SK-N-SH (cell line): ENCODE measurements at regions not wholly inside any gene's neighbourhood (a gene's known extent, or its start where the extent isn't known, plus 50 kb on each side); places are given as distances from the start of the nearest gene placed in this dataset.

Experiments
- CTCF ChIA-PET: fragments of 300-600, 350-600 bp; formaldehyde crosslinking; extraction: SDS; loops from one replicate; lab custom pipeline; 2021; lab: Yijun Ruan, JAX
- POLR2A ChIA-PET: fragments of 350-600 bp; sonication (Branson Sonifier 250); formaldehyde crosslinking; extraction: SDS; loops from one replicate; lab custom pipeline; 2020; ENCODE audit warnings: antibody characterized with exemption, inconsistent platforms; lab: Yijun Ruan, JAX
- DNase-seq: peaks from one replicate; pipeline ENCODE4 v3.0.0; 2012
- H2AFZ ChIP-seq: fragments of 200-600 bp; sonication (generic); 2 replicates; pipeline ENCODE4 v1.8.1; 2016; ENCODE audit warnings: antibody characterized with exemption, mild to moderate bottlenecking, low read depth
- H3F3A ChIP-seq: fragments of 200-600 bp; sonication (generic); replicated peaks from 2 replicates; pipeline ENCODE3; 2016; ENCODE audit warnings: antibody characterized with exemption, mild to moderate bottlenecking; ENCODE audit not compliant: insufficient read depth
- H3K27ac ChIP-seq, 2 experiments: fragments of 200-500 bp in 1 of 2; fragments of 200-600 bp in 1 of 2; sonication (Bioruptor generic) in 1 of 2; sonication (generic), shearing (Covaris generic) in 1 of 2; 2 replicates each; pipeline versions ENCODE4 v1.5.1 to v1.6.1; 2014 to 2016; ENCODE audit warnings: low read depth in 2 of 2, inconsistent platforms in 1 of 2, low read length in 1 of 2, mild to moderate bottlenecking in 1 of 2, mixed read lengths in 1 of 2
- H3K27me3 ChIP-seq: fragments of 200-600 bp; sonication (generic), shearing (Covaris generic); 2 replicates; pipeline ENCODE4 v1.6.1; 2016; ENCODE audit warnings: mixed run types; ENCODE audit not compliant: insufficient read depth
- H3K36me3 ChIP-seq, 2 experiments: fragments of 200-500 bp in 1 of 2; fragments of 200-600 bp in 1 of 2; sonication (Bioruptor generic) in 1 of 2; sonication (generic) in 1 of 2; replicated peaks in 1 of 2; 2 replicates each; pipeline versions ENCODE3 to v1.5.1; 2014 to 2016; ENCODE audit warnings: low read length in 1 of 2, mild to moderate bottlenecking in 1 of 2; ENCODE audit not compliant: insufficient read depth in 2 of 2, control insufficient read depth in 1 of 2
- H3K4me1 ChIP-seq, 2 experiments: fragments of 200-500 bp in 1 of 2; fragments of 200-600 bp in 1 of 2; sonication (Bioruptor generic) in 1 of 2; sonication (generic), shearing (Covaris generic) in 1 of 2; 2 replicates each; pipeline versions ENCODE4 v1.5.1 to v1.6.1; 2014 to 2016; ENCODE audit warnings: low read depth in 1 of 2, low read length in 1 of 2, mixed run types in 1 of 2; ENCODE audit not compliant: insufficient read depth in 2 of 2, control insufficient read depth in 1 of 2
- H3K4me2 ChIP-seq: fragments of 200-600 bp; sonication (generic), shearing (Covaris generic); 2 replicates; pipeline ENCODE4 v1.6.1; 2017; ENCODE audit warnings: mixed run types
- H3K4me3 ChIP-seq, 2 experiments: fragments of 200-500 bp in 1 of 2; fragments of 200-600 bp in 1 of 2; sonication (Bioruptor generic) in 1 of 2; sonication (generic), shearing (Covaris generic) in 1 of 2; 2 replicates each; pipeline versions ENCODE4 v1.5.1 to v1.8.1; 2014 to 2016; ENCODE audit warnings: low read depth in 2 of 2, inconsistent platforms in 1 of 2, low read length in 1 of 2, mild to moderate bottlenecking in 1 of 2, mixed read lengths in 1 of 2, moderate library complexity in 1 of 2
- H3K79me2 ChIP-seq: fragments of 200-600 bp; sonication (generic); 2 replicates; pipeline ENCODE4 v1.8.1; 2017; ENCODE audit warnings: mild to moderate bottlenecking; ENCODE audit not compliant: insufficient read depth
- H3K9ac ChIP-seq: fragments of 200-600 bp; sonication (generic); 2 replicates; pipeline ENCODE4 v1.6.1; 2017; ENCODE audit warnings: mixed run types
- H3K9me2 ChIP-seq: fragments of 200-600 bp; sonication (generic); 2 replicates; pipeline ENCODE4 v1.6.1; 2017; ENCODE audit warnings: mixed run types
- H3K9me3 ChIP-seq: fragments of 200-600 bp; sonication (generic); 2 replicates; pipeline ENCODE4 v1.6.1; 2017; ENCODE audit warnings: mixed run types, mild to moderate bottlenecking, moderate library complexity
- H4K20me1 ChIP-seq: fragments of 200-600 bp; sonication (generic); 2 replicates; pipeline ENCODE4 v1.6.1; 2017; ENCODE audit warnings: mild to moderate bottlenecking, mixed run types; ENCODE audit not compliant: insufficient read depth
- CHD2 ChIP-seq: fragments of 150-350 bp; IDR thresholded peaks from 2 replicates; pipeline ENCODE4 v1.6.1; 2018; ENCODE audit warnings: low read length; ENCODE audit not compliant: partially characterized antibody
- ELF1 ChIP-seq: IDR thresholded peaks from 2 replicates; pipeline ENCODE4 v1.4.0; 2012
- EZH2phosphoT487 ChIP-seq: fragments of 200-600 bp; sonication (generic); IDR thresholded peaks from 2 replicates; pipeline ENCODE4 v1.6.1; 2017; ENCODE audit warnings: low read depth, mixed run types, mild to moderate bottlenecking, antibody characterized with exemption, moderate library complexity, borderline replicate concordance
- MAX ChIP-seq: IDR thresholded peaks from 2 replicates; pipeline ENCODE4 v1.4.0; 2012; ENCODE audit warnings: low read depth
- NRF1 ChIP-seq: IDR thresholded peaks from 2 replicates; pipeline ENCODE4 v1.6.1; 2012; ENCODE audit warnings: low read depth, mild to moderate bottlenecking, low read length
- PBX3 ChIP-seq: IDR thresholded peaks from 2 replicates; pipeline ENCODE4; 2012
- RCOR1 ChIP-seq: fragments of 150-350 bp; IDR thresholded peaks from 2 replicates; pipeline ENCODE4 v1.6.1; 2017; ENCODE audit warnings: antibody characterized with exemption, low read length
- REST ChIP-seq: IDR thresholded peaks from 2 replicates; pipeline ENCODE4 v1.6.1; 2012; ENCODE audit warnings: mild to moderate bottlenecking, low read depth, low read length, moderate library complexity
- RFX5 ChIP-seq: IDR thresholded peaks from 2 replicates; pipeline ENCODE4 v1.6.1; 2012; ENCODE audit warnings: mild to moderate bottlenecking, improper control_type of control experiment, low read length
- RXRA ChIP-seq: IDR thresholded peaks from 2 replicates; pipeline ENCODE4 v1.4.0; 2012; ENCODE audit warnings: low read depth, mild to moderate bottlenecking, borderline replicate concordance
- SIN3A ChIP-seq: IDR thresholded peaks from 2 replicates; pipeline ENCODE4 v1.6.1; 2012; ENCODE audit warnings: low read depth, mild to moderate bottlenecking, low read length, moderate library complexity, borderline replicate concordance
- TAF1 ChIP-seq: IDR thresholded peaks from 2 replicates; pipeline ENCODE4 v1.6.1; 2012; ENCODE audit warnings: low read depth, mild to moderate bottlenecking, low read length, moderate library complexity, borderline replicate concordance
- WGBS: methylation state at CpG from one replicate; pipeline ENCODE4 v1.1.6; 2017; ENCODE audit warnings: low lambda C conversion rate; 5-methylcytosine and 5-hydroxymethylcytosine counted together

- no peak for TF ChIP-seq MAX
- TF ChIP-seq CHD2: no peak
- TF ChIP-seq PBX3: no peak
- TF ChIP-seq RCOR1: no peak
- TF ChIP-seq SIN3A: no peak
- no peak for TF ChIP-seq REST
- TF ChIP-seq RXRA: no peak
- no peak for TF ChIP-seq NRF1
- H3K27me3 ChIP-seq: no peaks in the 10 kb centered on the region
- H3K4me2 ChIP-seq: no peak overlapping the region
- no peaks in the 10 kb centered on the region for H3K79me2 ChIP-seq
- H3K36me3 ChIP-seq: no peaks in the 10 kb centered on the region
- no peaks in the 10 kb centered on the region for H3K9me2 ChIP-seq
- no peaks in the 10 kb centered on the region for H3K9me3 ChIP-seq
- no peak overlapping the region for H3K4me3 ChIP-seq
- no peak overlapping the region for H2AFZ ChIP-seq
- H3K4me1 ChIP-seq: no peaks in the 10 kb centered on the region
- no peak overlapping the region for H3K9ac ChIP-seq
- DNase-seq: no peak
- no peak overlapping the region for H3K27ac ChIP-seq
- no peaks in the 10 kb centered on the region for H3F3A ChIP-seq
- 89% methylated on average over 9 of the region's 9 CpGs for WGBS
- CTCF ChIA-PET: interaction anchor here (0.9 kb wide), 1 partner anchor 10 kb away, joined by 3 read pairs; no protein-coding TSS in a partner anchor
- POLR2A ChIA-PET: no interaction called here
- no peaks in the 10 kb centered on the region for H4K20me1 ChIP-seq
Observed at GRCh38 chr2:7813541-7814292, 868.1 kb upstream of the ID2 start.

- WGBS: 51% methylated on average over 3 of the region's 3 CpGs
- POLR2A ChIA-PET: no interaction called here
- H4K20me1 ChIP-seq: no peaks in the 10 kb centered on the region
- no peaks in the 10 kb centered on the region for H3K36me3 ChIP-seq
- no peaks in the 10 kb centered on the region for H3K9me3 ChIP-seq
- H3K9me2 ChIP-seq: no peaks in the 10 kb centered on the region
- H2AFZ ChIP-seq: no peak overlapping the region
- no peak overlapping the region for H3K27ac ChIP-seq
- H3F3A ChIP-seq: no peaks in the 10 kb centered on the region
- no peak for TF ChIP-seq REST
- TF ChIP-seq PBX3: no peak
- TF ChIP-seq TAF1: no peak
- no peak for TF ChIP-seq RFX5
- no peak for TF ChIP-seq EZH2phosphoT487
- TF ChIP-seq ELF1: no peak
- H3K4me2 ChIP-seq: no peak overlapping the region
- H3K27me3 ChIP-seq: no peaks in the 10 kb centered on the region
- no peak for DNase-seq
- H3K4me1 ChIP-seq: no peaks in the 10 kb centered on the region
- no peak overlapping the region for H3K4me3 ChIP-seq
- CTCF ChIA-PET: no interaction called here
- no peaks in the 10 kb centered on the region for H3K79me2 ChIP-seq
- H3K9ac ChIP-seq: no peak overlapping the region
Observed at GRCh38 chr2:7815726-7816125, 866.1 kb upstream of the ID2 start.
